ENCODE measurements at regions not wholly inside any gene's neighbourhood (a gene's known extent, or its start where the extent isn't known, plus 50 kb on each side); places are given as distances from the start of the nearest gene placed in this dataset.
"Not testable (repeated sequence)": the region's sequence is repeated elsewhere in the genome, so short reads cannot be mapped to it uniquely, and the experiment has no call there.

DNA sequence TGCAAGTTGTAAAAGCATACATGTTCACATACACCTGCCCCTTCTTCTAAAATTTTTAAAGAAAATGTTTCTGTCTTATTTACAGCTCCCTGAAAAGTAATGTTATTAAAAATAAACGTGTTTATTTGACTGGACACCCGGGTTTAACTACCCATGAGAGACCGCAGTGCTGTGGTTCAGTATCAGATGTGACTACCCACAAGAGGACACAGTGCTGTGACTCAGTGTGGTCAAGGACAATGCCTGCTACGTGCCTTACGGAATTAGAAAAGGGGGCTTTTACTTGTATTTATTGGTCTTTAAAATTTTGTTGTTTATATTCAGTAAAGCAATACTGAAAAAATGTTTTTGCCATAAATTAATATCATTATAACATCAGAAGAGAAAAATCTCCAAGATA lies 641.4 kb downstream of the TRIML1 start:
- Histone ChIP-seq H3K9me3 (replicated peaks; ENCODE audit: control insufficient read depth, low read depth, low read length) (no peaks in the 10 kb centered on the region), H3K36me3 (ENCODE audit: control insufficient read depth, insufficient read depth, low read length) (no peaks in the 10 kb centered on the region), H3K27ac (ENCODE audit: low read length) (no peak overlapping the region), H3K27me3 (ENCODE audit: control insufficient read depth, insufficient read depth, low read length) (no peaks in the 10 kb centered on the region), H3K4me1 (ENCODE audit: control insufficient read depth, insufficient read depth, low read length) (no peaks in the 10 kb centered on the region), H3K4me3 (ENCODE audit: low read length) (no peak overlapping the region)
- 65% methylated on average over 3 of the region's 5 CpGs for WGBS (ENCODE audit: insufficient coverage)
- no peak for DNase-seq

DNA sequence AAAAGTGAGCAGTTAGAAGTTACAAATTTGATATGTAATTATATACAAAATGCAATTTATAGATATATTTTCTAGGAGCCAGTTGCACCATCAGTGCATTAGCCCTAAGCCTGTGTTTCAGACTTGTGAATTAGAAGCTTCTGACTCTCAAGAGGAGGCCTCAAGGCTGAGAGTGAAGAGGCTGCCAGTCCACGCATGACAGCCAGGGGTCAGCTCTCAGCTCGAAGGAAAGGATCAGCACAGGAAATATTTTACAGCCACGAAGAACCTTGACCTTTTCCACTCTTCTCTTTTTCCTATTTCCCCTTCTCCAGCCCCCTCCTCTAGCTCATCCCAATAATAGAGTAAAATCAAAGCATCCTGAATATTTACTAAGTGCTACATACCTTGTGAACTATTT lies 642.4 kb downstream of the TRIML1 start:
- Histone ChIP-seq H3K27me3 (ENCODE audit: control insufficient read depth, insufficient read depth, low read length) (no peaks in the 10 kb centered on the region), H3K9me3 (replicated peaks; ENCODE audit: control insufficient read depth, low read depth, low read length) (no peaks in the 10 kb centered on the region), H3K27ac (ENCODE audit: low read length) (no peak overlapping the region), H3K4me3 (ENCODE audit: low read length) (no peak overlapping the region), H3K4me1 (ENCODE audit: control insufficient read depth, insufficient read depth, low read length) (no peaks in the 10 kb centered on the region), H3K36me3 (ENCODE audit: control insufficient read depth, insufficient read depth, low read length) (no peaks in the 10 kb centered on the region)
- peak; percentile 7 for DNase-seq
- WGBS (ENCODE audit: insufficient coverage), result 41% methylated on average over 2 of the region's 3 CpGs

DNA sequence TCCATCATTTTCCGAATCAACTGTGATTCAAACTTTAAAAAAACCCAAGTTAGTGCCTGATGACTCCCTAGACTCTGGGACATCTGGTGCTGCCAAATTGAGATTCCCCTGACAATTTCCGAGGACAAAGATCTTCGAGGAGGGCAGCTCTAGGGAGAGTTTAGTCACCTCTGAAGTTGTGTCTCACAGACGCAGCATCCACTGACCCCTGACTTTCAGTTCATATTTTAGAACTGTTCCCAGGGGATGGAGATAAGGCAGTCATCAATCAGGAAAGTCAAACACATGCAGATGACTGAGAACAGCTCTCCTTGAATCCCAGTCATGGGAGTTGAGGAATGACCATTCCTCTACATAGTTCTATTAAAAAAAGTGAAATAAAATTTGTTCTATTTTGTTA lies 643.9 kb downstream of the TRIML1 start:
- Histone ChIP-seq H3K27me3 (ENCODE audit: control insufficient read depth, insufficient read depth, low read length) (no peaks in the 10 kb centered on the region), H3K9me3 (replicated peaks; ENCODE audit: control insufficient read depth, low read depth, low read length) (no peaks in the 10 kb centered on the region), H3K4me1 (ENCODE audit: control insufficient read depth, insufficient read depth, low read length) (no peaks in the 10 kb centered on the region), H3K4me3 (ENCODE audit: low read length) (no peak overlapping the region), H3K36me3 (ENCODE audit: control insufficient read depth, insufficient read depth, low read length) (no peaks in the 10 kb centered on the region), H3K27ac (ENCODE audit: low read length) (no peak overlapping the region)
- peak; percentile 3 for DNase-seq
- 52% methylated on average over 2 of the region's 4 CpGs for WGBS (ENCODE audit: insufficient coverage)

- DNase-seq, result peak; percentile 7
- H3K4me3 ChIP-seq (ENCODE audit: low read length), result no peak overlapping the region
- no peaks in the 10 kb centered on the region for H3K27me3 ChIP-seq (ENCODE audit: control insufficient read depth, insufficient read depth, low read length)
Measured at GRCh38 chr4:188783606-188784160, 644.4 kb downstream of the TRIML1 start.

DNA sequence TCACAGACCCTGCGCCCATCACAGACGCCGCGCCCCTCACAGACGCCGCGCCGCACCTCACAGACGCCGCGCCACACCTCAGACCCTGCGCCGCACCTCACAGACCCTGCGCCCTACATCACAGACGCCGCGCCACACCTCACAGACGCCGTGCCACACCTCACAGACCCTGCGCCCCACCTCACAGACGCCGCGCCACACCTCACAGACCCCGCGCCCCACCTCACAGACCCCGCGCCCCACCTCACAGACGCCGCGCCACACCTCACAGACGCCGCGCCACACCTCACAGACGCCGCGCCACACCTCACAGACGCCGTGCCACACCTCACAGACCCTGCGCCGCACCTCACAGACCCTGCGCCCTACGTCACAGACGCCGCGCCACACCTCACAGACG lies 657.4 kb downstream of the TRIML1 start:
- not testable (repeated sequence) for H3K4me1 ChIP-seq (ENCODE audit: control insufficient read depth, insufficient read depth, low read length); H3K36me3 ChIP-seq (ENCODE audit: control insufficient read depth, insufficient read depth, low read length); H3K9me3 ChIP-seq (replicated peaks; ENCODE audit: control insufficient read depth, low read depth, low read length); H3K27ac ChIP-seq (ENCODE audit: low read length); H3K27me3 ChIP-seq (ENCODE audit: control insufficient read depth, insufficient read depth, low read length); DNase-seq; H3K4me3 ChIP-seq (ENCODE audit: low read length)
- WGBS (ENCODE audit: insufficient coverage), result 96% methylated on average over 40 of the region's 46 CpGs

More at GRCh38 chr4:188783606-188784160, 644.4 kb downstream of the TRIML1 start:
- no peaks in the 10 kb centered on the region for H3K36me3 ChIP-seq (ENCODE audit: control insufficient read depth, insufficient read depth, low read length)
- no peak overlapping the region for H3K27ac ChIP-seq (ENCODE audit: low read length)
- 47% methylated on average over 5 of the region's 7 CpGs for WGBS (ENCODE audit: insufficient coverage)
- no peaks in the 10 kb centered on the region for H3K9me3 ChIP-seq (replicated peaks; ENCODE audit: control insufficient read depth, low read depth, low read length)
- no peaks in the 10 kb centered on the region for H3K4me1 ChIP-seq (ENCODE audit: control insufficient read depth, insufficient read depth, low read length)

DNA sequence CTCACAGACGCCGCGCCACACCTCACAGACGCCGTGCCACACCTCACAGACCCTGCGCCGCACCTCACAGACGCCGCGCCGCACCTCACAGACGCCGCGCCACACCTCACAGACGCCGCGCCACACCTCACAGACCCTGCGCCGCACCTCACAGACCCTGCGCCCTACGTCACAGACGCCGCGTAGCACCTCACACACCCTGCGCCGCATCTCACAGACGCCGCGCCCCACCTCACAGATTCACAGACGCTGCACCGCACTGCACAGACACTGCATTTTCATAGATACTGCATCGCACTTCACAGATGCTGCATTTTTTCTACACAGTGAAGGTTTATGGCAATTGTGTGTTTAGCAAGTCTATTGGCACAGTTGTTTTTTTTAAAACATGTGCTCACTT lies 657.8 kb downstream of the TRIML1 start:
- H3K36me3 ChIP-seq (ENCODE audit: control insufficient read depth, insufficient read depth, low read length); H3K27ac ChIP-seq (ENCODE audit: low read length); H3K4me1 ChIP-seq (ENCODE audit: control insufficient read depth, insufficient read depth, low read length); H3K9me3 ChIP-seq (replicated peaks; ENCODE audit: control insufficient read depth, low read depth, low read length); DNase-seq; H3K27me3 ChIP-seq (ENCODE audit: control insufficient read depth, insufficient read depth, low read length); H3K4me3 ChIP-seq (ENCODE audit: low read length): not testable (repeated sequence)
- no CpG with 5 or more reads among the region's 32 CpGs for WGBS (ENCODE audit: insufficient coverage)

DNA sequence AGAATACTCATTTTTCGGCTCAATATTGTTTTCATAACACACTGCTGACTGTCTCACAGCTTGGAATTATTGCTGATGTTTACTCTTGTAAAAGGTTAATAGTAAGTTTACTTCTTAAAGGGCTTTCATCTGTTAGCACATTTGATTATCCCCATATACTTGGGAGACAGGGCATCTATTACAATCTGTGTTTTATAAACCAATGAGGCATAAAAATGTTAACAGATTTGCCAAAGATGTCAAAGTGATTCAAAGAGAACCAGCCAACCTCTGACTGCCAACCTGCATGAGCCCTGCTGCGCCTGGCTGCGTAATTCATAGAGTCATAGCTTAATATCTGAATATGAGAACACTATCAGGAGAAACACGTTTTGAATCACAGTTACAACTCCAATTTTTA lies 665.6 kb downstream of the TRIML1 start:
- Histone ChIP-seq H3K9me3 (replicated peaks; ENCODE audit: control insufficient read depth, low read depth, low read length) (no peaks in the 10 kb centered on the region), H3K4me1 (ENCODE audit: control insufficient read depth, insufficient read depth, low read length) (no peaks in the 10 kb centered on the region), H3K36me3 (ENCODE audit: control insufficient read depth, insufficient read depth, low read length) (no peaks in the 10 kb centered on the region), H3K4me3 (ENCODE audit: low read length) (no peak overlapping the region), H3K27me3 (ENCODE audit: control insufficient read depth, insufficient read depth, low read length) (no peaks in the 10 kb centered on the region), H3K27ac (ENCODE audit: low read length) (no peak overlapping the region)
- WGBS (ENCODE audit: insufficient coverage), result 80% methylated on average over 1 of the region's 4 CpGs
- DNase-seq, result no peak

DNA sequence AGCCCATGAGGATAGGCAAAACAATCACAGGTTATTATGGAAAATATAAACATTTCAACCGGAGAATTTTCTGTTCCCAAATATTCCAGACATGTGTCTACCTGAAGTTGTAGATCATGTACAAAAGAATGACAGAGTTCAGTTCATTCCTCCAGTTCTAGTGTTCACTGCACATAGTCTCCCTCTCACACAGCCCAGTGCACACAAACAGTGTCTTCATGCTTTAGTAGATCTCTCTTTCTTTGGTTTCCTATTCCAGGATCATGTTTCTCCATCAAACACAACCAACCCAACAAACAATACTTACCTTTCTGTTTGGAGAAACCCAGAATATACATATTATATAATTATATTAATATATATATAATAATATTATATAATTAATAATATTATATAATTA lies 671.9 kb downstream of the TRIML1 start:
- Histone ChIP-seq H3K27me3 (ENCODE audit: control insufficient read depth, insufficient read depth, low read length) (no peaks in the 10 kb centered on the region), H3K27ac (ENCODE audit: low read length) (no peak overlapping the region), H3K36me3 (ENCODE audit: control insufficient read depth, insufficient read depth, low read length) (no peaks in the 10 kb centered on the region), H3K9me3 (replicated peaks; ENCODE audit: control insufficient read depth, low read depth, low read length) (no peaks in the 10 kb centered on the region), H3K4me1 (ENCODE audit: control insufficient read depth, insufficient read depth, low read length) (no peaks in the 10 kb centered on the region), H3K4me3 (ENCODE audit: low read length) (no peak overlapping the region)
- no peak for DNase-seq
- WGBS (ENCODE audit: insufficient coverage), result no CpG with 5 or more reads among the region's 1 CpG

DNA sequence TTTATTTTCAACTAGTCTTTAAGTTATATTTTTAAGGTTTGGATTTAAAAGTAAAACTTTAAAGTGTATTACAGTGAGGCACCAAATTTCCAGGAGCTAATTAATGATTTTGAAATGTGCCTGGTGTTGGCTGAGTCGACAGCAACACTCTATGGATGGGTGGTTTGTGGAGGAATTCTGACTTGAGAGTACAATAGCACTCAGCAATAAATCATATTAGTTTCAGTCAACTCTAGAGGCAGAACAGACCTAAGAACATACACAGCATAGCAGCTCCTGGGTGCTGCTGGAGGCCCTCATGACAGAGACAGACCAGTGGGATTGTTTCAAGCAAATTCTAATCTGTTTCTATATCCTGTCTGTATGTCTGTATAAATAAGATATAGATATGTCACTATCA lies 673.4 kb downstream of the TRIML1 start:
- no peaks in the 10 kb centered on the region for H3K36me3 ChIP-seq (ENCODE audit: control insufficient read depth, insufficient read depth, low read length)
- no peak for DNase-seq
- H3K4me1 ChIP-seq (ENCODE audit: control insufficient read depth, insufficient read depth, low read length), result no peaks in the 10 kb centered on the region
- H3K4me3 ChIP-seq (ENCODE audit: low read length), result no peak overlapping the region
- no peak overlapping the region for H3K27ac ChIP-seq (ENCODE audit: low read length)
- no CpG with 5 or more reads among the region's 1 CpG for WGBS (ENCODE audit: insufficient coverage)
- no peaks in the 10 kb centered on the region for H3K27me3 ChIP-seq (ENCODE audit: control insufficient read depth, insufficient read depth, low read length)
- H3K9me3 ChIP-seq (replicated peaks; ENCODE audit: control insufficient read depth, low read depth, low read length), result no peaks in the 10 kb centered on the region

- Histone ChIP-seq H3K36me3 (ENCODE audit: control insufficient read depth, insufficient read depth, low read length) (no peaks in the 10 kb centered on the region), H3K9me3 (replicated peaks; ENCODE audit: control insufficient read depth, low read depth, low read length) (no peaks in the 10 kb centered on the region), H3K4me1 (ENCODE audit: control insufficient read depth, insufficient read depth, low read length) (no peaks in the 10 kb centered on the region), H3K4me3 (ENCODE audit: low read length) (no peak overlapping the region), H3K27me3 (ENCODE audit: control insufficient read depth, insufficient read depth, low read length) (no peaks in the 10 kb centered on the region), H3K27ac (ENCODE audit: low read length) (no peak overlapping the region)
- WGBS (ENCODE audit: insufficient coverage), result 71% methylated on average over 2 of the region's 6 CpGs
- DNase-seq, result no peak
Measured at GRCh38 chr4:188818300-188818699, 679.1 kb downstream of the TRIML1 start.

DNA sequence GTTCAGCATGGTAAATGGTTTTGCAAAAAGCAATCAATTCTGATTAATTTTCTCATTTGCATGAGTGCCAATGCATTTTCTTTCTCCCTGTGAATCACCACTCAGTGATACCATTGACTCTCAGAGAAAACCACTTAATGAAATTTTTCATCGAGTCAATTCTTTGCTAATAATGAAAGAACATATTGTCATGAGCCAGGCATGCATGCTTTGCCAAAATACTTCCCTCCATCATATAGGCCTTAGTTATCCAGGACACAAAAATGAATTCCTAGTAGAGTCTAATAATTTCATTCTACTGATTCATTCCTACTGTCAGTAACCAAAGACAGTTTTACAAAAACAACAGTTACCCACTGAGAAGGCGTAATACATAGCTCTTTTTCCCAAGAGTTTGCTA lies 680.0 kb downstream of the TRIML1 start:
- Histone ChIP-seq H3K27ac (ENCODE audit: low read length) (no peak overlapping the region), H3K4me1 (ENCODE audit: control insufficient read depth, insufficient read depth, low read length) (no peaks in the 10 kb centered on the region), H3K9me3 (replicated peaks; ENCODE audit: control insufficient read depth, low read depth, low read length) (no peaks in the 10 kb centered on the region), H3K4me3 (ENCODE audit: low read length) (no peak overlapping the region), H3K27me3 (ENCODE audit: control insufficient read depth, insufficient read depth, low read length) (no peaks in the 10 kb centered on the region), H3K36me3 (ENCODE audit: control insufficient read depth, insufficient read depth, low read length) (no peaks in the 10 kb centered on the region)
- no CpG with 5 or more reads among the region's 2 CpGs for WGBS (ENCODE audit: insufficient coverage)
- no peak for DNase-seq
